ENCODE measurements at regions not wholly inside any gene's neighbourhood (a gene's known extent, or its start where the extent isn't known, plus 50 kb on each side); places are given as distances from the start of the nearest gene placed in this dataset.

GRCh38 chr20:19928328-19929011 is 88.7 kb upstream of the NAA20 start:
- H3K27me3 ChIP-seq (ENCODE audit: control insufficient read depth, insufficient read depth, low read length) = peaks cover 3% of the 10 kb centered on the region
- no peaks in the 10 kb centered on the region for H3K4me1 ChIP-seq (ENCODE audit: control insufficient read depth, insufficient read depth, low read length, poor library complexity, severe bottlenecking)
- H3K36me3 Mint-ChIP-seq = no peaks in the 10 kb centered on the region
- H3K9me3 Mint-ChIP-seq = peaks cover 0 to 4% (median 0%) of the 10 kb centered on the region in 7 donors
- H3K36me3 ChIP-seq (ENCODE audit: control insufficient read depth, insufficient read depth, low read length) = no peaks in the 10 kb centered on the region
- H3K27me3 Mint-ChIP-seq = peaks cover 29% of the 10 kb centered on the region
- no peaks in the 10 kb centered on the region for H3K9me3 ChIP-seq (ENCODE audit: control insufficient read depth in 2 of 2, low read length in 2 of 2)
- H3K4me3 Mint-ChIP-seq = no peak overlapping the region
- DNase-seq (no peak), ATAC-seq (ENCODE audit: low read depth in 2 of 2) (no peak)
- H3K4me1 Mint-ChIP-seq = no peaks in the 10 kb centered on the region
- no peak overlapping the region for H3K27ac Mint-ChIP-seq
- no peak overlapping the region for H3K4me3 ChIP-seq (ENCODE audit: low read depth, low read length)
- H3K27ac ChIP-seq (ENCODE audit: insufficient read depth, low read length, poor library complexity, severe bottlenecking) = no peak overlapping the region

- H3K4me3 Mint-ChIP-seq = no peak overlapping the region
- H3K27ac Mint-ChIP-seq = no peak overlapping the region
- H3K9me3 ChIP-seq (ENCODE audit: control insufficient read depth in 2 of 2, low read length in 2 of 2) = no peaks in the 10 kb centered on the region
- H3K36me3 ChIP-seq (ENCODE audit: control insufficient read depth, insufficient read depth, low read length) = no peaks in the 10 kb centered on the region
- H3K4me3 ChIP-seq (ENCODE audit: low read depth, low read length) = no peak overlapping the region
- DNase-seq (no peak), ATAC-seq (ENCODE audit: low read depth in 2 of 2) (no peak)
- H3K9me3 Mint-ChIP-seq = peaks cover 0 to 4% (median 0%) of the 10 kb centered on the region in 7 donors
- H3K27ac ChIP-seq (ENCODE audit: insufficient read depth, low read length, poor library complexity, severe bottlenecking) = no peak overlapping the region
- H3K4me1 ChIP-seq (ENCODE audit: control insufficient read depth, insufficient read depth, low read length, poor library complexity, severe bottlenecking) = no peaks in the 10 kb centered on the region
- peaks cover 3% of the 10 kb centered on the region for H3K27me3 ChIP-seq (ENCODE audit: control insufficient read depth, insufficient read depth, low read length)
- H3K27me3 Mint-ChIP-seq = peaks cover 30% of the 10 kb centered on the region
- no peaks in the 10 kb centered on the region for H3K36me3 Mint-ChIP-seq
- H3K4me1 Mint-ChIP-seq = no peaks in the 10 kb centered on the region
Measured at GRCh38 chr20:19929012-19929360, 88.2 kb upstream of the NAA20 start.

GRCh38 chr20:19929481-19930145 is 87.5 kb upstream of the NAA20 start:
- no peaks in the 10 kb centered on the region for H3K36me3 Mint-ChIP-seq
- DNase-seq (no peak), ATAC-seq (ENCODE audit: low read depth in 2 of 2) (no peak)
- H3K36me3 ChIP-seq (ENCODE audit: control insufficient read depth, insufficient read depth, low read length) = no peaks in the 10 kb centered on the region
- H3K4me1 Mint-ChIP-seq = no peaks in the 10 kb centered on the region
- H3K27ac Mint-ChIP-seq = no peak overlapping the region
- no peak overlapping the region for H3K27ac ChIP-seq (ENCODE audit: insufficient read depth, low read length, poor library complexity, severe bottlenecking)
- H3K4me3 Mint-ChIP-seq = no peak overlapping the region
- peaks cover 0 to 4% (median 0%) of the 10 kb centered on the region in 7 donors for H3K9me3 Mint-ChIP-seq
- no peaks in the 10 kb centered on the region for H3K9me3 ChIP-seq (ENCODE audit: control insufficient read depth in 2 of 2, low read length in 2 of 2)
- no peaks in the 10 kb centered on the region for H3K4me1 ChIP-seq (ENCODE audit: control insufficient read depth, insufficient read depth, low read length, poor library complexity, severe bottlenecking)
- H3K27me3 Mint-ChIP-seq = peaks cover 31% of the 10 kb centered on the region
- no peak overlapping the region for H3K4me3 ChIP-seq (ENCODE audit: low read depth, low read length)
- peaks cover 3% of the 10 kb centered on the region for H3K27me3 ChIP-seq (ENCODE audit: control insufficient read depth, insufficient read depth, low read length)

GRCh38 chr20:19930426-19930825 is 86.7 kb upstream of the NAA20 start:
- peaks cover 0 to 2% (median 0%) of the 10 kb centered on the region in 4 donors for H3K4me1 Mint-ChIP-seq
- peaks cover 34% of the 10 kb centered on the region for H3K27me3 Mint-ChIP-seq
- no peaks in the 10 kb centered on the region for H3K36me3 Mint-ChIP-seq
- Histone ChIP-seq H3K27me3 (ENCODE audit: control insufficient read depth, insufficient read depth, low read length) (peaks cover 3% of the 10 kb centered on the region), H3K36me3 (ENCODE audit: control insufficient read depth, insufficient read depth, low read length) (no peaks in the 10 kb centered on the region), H3K27ac (ENCODE audit: insufficient read depth, low read length, poor library complexity, severe bottlenecking) (no peak overlapping the region), H3K9me3 (ENCODE audit: control insufficient read depth in 2 of 2, low read length in 2 of 2) (no peaks in the 10 kb centered on the region), H3K4me3 (ENCODE audit: low read depth, low read length) (no peak overlapping the region), H3K4me1 (ENCODE audit: control insufficient read depth, insufficient read depth, low read length, poor library complexity, severe bottlenecking) (no peaks in the 10 kb centered on the region)
- peaks cover 0 to 4% (median 0%) of the 10 kb centered on the region in 7 donors for H3K9me3 Mint-ChIP-seq
- DNase-seq (no peak), ATAC-seq (ENCODE audit: low read depth in 2 of 2) (no peak)
- H3K27ac Mint-ChIP-seq = peak overlapping the region in 1 of 3 donors; percentile 43
- no peak overlapping the region for H3K4me3 Mint-ChIP-seq

- no peak overlapping the region for H3K4me3 ChIP-seq (ENCODE audit: low read depth, low read length)
- H3K36me3 ChIP-seq (ENCODE audit: control insufficient read depth, insufficient read depth, low read length) = no peaks in the 10 kb centered on the region
- Mint-ChIP-seq H3K27ac (no peak overlapping the region), H3K4me3 (no peak overlapping the region), H3K27me3 (peaks cover 39% of the 10 kb centered on the region), H3K4me1 (peaks cover 2 to 9% (median 6%) of the 10 kb centered on the region in 4 donors), H3K9me3 (peaks cover 0 to 4% (median 0%) of the 10 kb centered on the region in 7 donors), H3K36me3 (no peaks in the 10 kb centered on the region)
- ATAC-seq (ENCODE audit: low read depth in 2 of 2) (no peak), DNase-seq (no peak)
- H3K9me3 ChIP-seq (ENCODE audit: control insufficient read depth in 2 of 2, low read length in 2 of 2) = no peaks in the 10 kb centered on the region
- no peak overlapping the region for H3K27ac ChIP-seq (ENCODE audit: insufficient read depth, low read length, poor library complexity, severe bottlenecking)
- no peaks in the 10 kb centered on the region for H3K4me1 ChIP-seq (ENCODE audit: control insufficient read depth, insufficient read depth, low read length, poor library complexity, severe bottlenecking)
- peaks cover 3% of the 10 kb centered on the region for H3K27me3 ChIP-seq (ENCODE audit: control insufficient read depth, insufficient read depth, low read length)
Measured at GRCh38 chr20:19932170-19932667, 84.9 kb upstream of the NAA20 start.

- Histone ChIP-seq H3K27me3 (ENCODE audit: control insufficient read depth, insufficient read depth, low read length) (peaks cover 3% of the 10 kb centered on the region), H3K4me1 (ENCODE audit: control insufficient read depth, insufficient read depth, low read length, poor library complexity, severe bottlenecking) (peaks cover 3% of the 10 kb centered on the region), H3K9me3 (ENCODE audit: control insufficient read depth in 2 of 2, low read length in 2 of 2) (no peaks in the 10 kb centered on the region), H3K36me3 (ENCODE audit: control insufficient read depth, insufficient read depth, low read length) (no peaks in the 10 kb centered on the region), H3K27ac (ENCODE audit: insufficient read depth, low read length, poor library complexity, severe bottlenecking) (no peak overlapping the region), H3K4me3 (ENCODE audit: low read depth, low read length) (no peak overlapping the region)
- H3K4me1 Mint-ChIP-seq = peaks cover 15 to 31% (median 23%) of the 10 kb centered on the region in 4 donors
- peaks cover 0 to 4% (median 0%) of the 10 kb centered on the region in 7 donors for H3K9me3 Mint-ChIP-seq
- peak overlapping the region in 1 of 3 donors; percentile 50 for H3K27ac Mint-ChIP-seq
- H3K27me3 Mint-ChIP-seq = peaks cover 44% of the 10 kb centered on the region
- H3K4me3 Mint-ChIP-seq = no peak overlapping the region
- no peak for ATAC-seq (ENCODE audit: low read depth in 2 of 2)
- DNase-seq = no peak
- H3K36me3 Mint-ChIP-seq = no peaks in the 10 kb centered on the region
Measured at GRCh38 chr20:19934792-19935491, 82.2 kb upstream of the NAA20 start.

- no peaks in the 10 kb centered on the region for H3K36me3 Mint-ChIP-seq
- Histone ChIP-seq H3K27me3 (ENCODE audit: control insufficient read depth, insufficient read depth, low read length) (peaks cover 3% of the 10 kb centered on the region), H3K4me1 (ENCODE audit: control insufficient read depth, insufficient read depth, low read length, poor library complexity, severe bottlenecking) (peaks cover 3% of the 10 kb centered on the region), H3K4me3 (ENCODE audit: low read depth, low read length) (no peak overlapping the region), H3K36me3 (ENCODE audit: control insufficient read depth, insufficient read depth, low read length) (no peaks in the 10 kb centered on the region), H3K9me3 (ENCODE audit: control insufficient read depth in 2 of 2, low read length in 2 of 2) (no peaks in the 10 kb centered on the region), H3K27ac (ENCODE audit: insufficient read depth, low read length, poor library complexity, severe bottlenecking) (no peak overlapping the region)
- DNase-seq (no peak), ATAC-seq (ENCODE audit: low read depth in 2 of 2) (no peak)
- peaks cover 15 to 31% (median 23%) of the 10 kb centered on the region in 4 donors for H3K4me1 Mint-ChIP-seq
- peaks cover 0 to 5% (median 0%) of the 10 kb centered on the region in 7 donors for H3K9me3 Mint-ChIP-seq
- no peak overlapping the region for H3K4me3 Mint-ChIP-seq
- H3K27ac Mint-ChIP-seq = peak overlapping the region; percentile 6 to 73 (median 51)
- H3K27me3 Mint-ChIP-seq = peaks cover 44% of the 10 kb centered on the region
Measured at GRCh38 chr20:19935842-19936241, 81.3 kb upstream of the NAA20 start.
